Ovary (tissue), 7 donors: ENCODE measurements at regions not wholly inside any gene's neighbourhood (a gene's known extent, or its start where the extent isn't known, plus 50 kb on each side); places are given as distances from the start of the nearest gene placed in this dataset.

Experiments used
- DNase-seq, 5 donors: peaks; one replicate each; pipeline ENCODE4 v3.0.0-alpha.2; 2019 to 2020
- H3K27ac ChIP-seq, 2 donors: fragments of 200-600 bp; one replicate each; pipeline versions ENCODE4 v1.5.1 to v1.8.0; 2019 to 2022
- H3K27me3 ChIP-seq: fragments of 200-600 bp; one replicate; pipeline ENCODE4 v1.8.0; 2022
- H3K36me3 ChIP-seq: fragments of 200-600 bp; sonication (generic); one replicate; pipeline ENCODE4 v1.5.1; 2019
- H3K4me1 ChIP-seq: one replicate; pipeline ENCODE4 v1.8.1; 2013; ENCODE audit warnings: mild to moderate bottlenecking, moderate library complexity; ENCODE audit not compliant: insufficient read depth
- H3K4me3 ChIP-seq: fragments of 200-600 bp; sonication (generic); one replicate; pipeline ENCODE4 v1.5.1; 2017
- H3K9me3 ChIP-seq, 2 donors: fragments of 200-600 bp in 1 of 2; sonication (generic) in 1 of 2; one replicate each; pipeline versions ENCODE4 v1.5.1 to v1.8.1; 2013 to 2019; ENCODE audit warnings: mild to moderate bottlenecking in 1 of 2, moderate library complexity in 1 of 2
- EP300 ChIP-seq: sonication (generic); formaldehyde crosslinking; IDR thresholded peaks from one replicate; pipeline ENCODE4 v1.6.1; 2017; ENCODE audit warnings: antibody characterized with exemption
- POLR2A ChIP-seq: fragments of 450-650 bp; IDR thresholded peaks from one replicate; pipeline ENCODE4 v1.6.1; 2017; ENCODE audit warnings: antibody characterized with exemption, mild to moderate bottlenecking, moderate library complexity
- WGBS, 3 donors: extraction: QIAGEN DNeasy Blood & Tissue Kit in 1 of 3; methylation state at CpG; one replicate each; pipeline versions ENCODE4 v1.1.5 to v1.1.7; 2013 to 2017; 5-methylcytosine and 5-hydroxymethylcytosine counted together
- intact Hi-C, 4 donors: fragments of 100-400 bp; cut with DNase I; formaldehyde crosslinking; loops; one replicate each; pipeline versions ENCODE4 v1.11.0 to v1.15.1; 2022 to 2023
- TF ChIP-seq, protein P1 (sequence below), 3 donors: fragments of 450-650 bp in 2 of 3; fragments of 200-600 bp in 1 of 3; IDR thresholded peaks; one replicate each; pipeline versions ENCODE4 v1.5.1 to v1.8.0; 2016 to 2022; ENCODE audit warnings: antibody characterized with exemption in 3 of 3, mild to moderate bottlenecking in 1 of 3
- donor health status: DM: no; HTN: no; CAD: no; lungs with moderate emphysema.
- donor health status: DM: no; HTN: no; CAD: no.
- donor health status: Bipolar disorder and iron deficiency.
- donor health status: DM: no; HTN: no; CAD: no.
- donor health status: DM: yes; HTN: yes; CAD: no.

DNA sequence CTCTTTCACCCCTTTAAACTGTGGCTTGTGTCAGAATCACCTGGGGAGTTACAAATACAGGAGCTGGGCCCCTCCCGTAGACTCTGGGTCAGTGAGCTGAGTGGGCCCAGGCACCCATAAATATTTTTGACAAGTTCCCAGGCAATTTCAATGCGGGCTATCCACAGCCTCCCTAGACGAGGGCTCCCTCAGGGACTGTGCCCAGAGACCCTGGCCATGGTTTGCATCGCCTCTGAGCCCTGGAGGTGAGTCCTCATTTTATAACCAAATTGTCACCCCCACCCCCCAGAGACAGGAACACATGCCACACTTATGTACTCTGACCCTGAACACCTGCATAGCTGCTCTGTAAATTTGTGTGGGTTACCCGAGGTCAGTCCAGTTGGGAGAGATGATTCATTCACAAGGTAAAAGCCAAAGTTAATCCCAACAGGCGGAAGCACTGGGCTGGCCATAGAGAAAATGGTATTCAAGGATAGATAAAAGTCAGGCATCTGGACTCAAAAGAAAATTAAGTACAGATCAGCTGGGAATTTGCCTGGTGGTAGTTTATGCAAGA is 146.5 kb upstream of the SLC6A11 start:
- Histone ChIP-seq H3K4me3 (no peak overlapping the region), H3K9me3 (no peaks in the 10 kb centered on the region), H3K4me1 (no peaks in the 10 kb centered on the region), H3K36me3 (no peaks in the 10 kb centered on the region), H3K27me3 (no peaks in the 10 kb centered on the region), H3K27ac (no peak overlapping the region)
- TF ChIP-seq, protein P1, sequence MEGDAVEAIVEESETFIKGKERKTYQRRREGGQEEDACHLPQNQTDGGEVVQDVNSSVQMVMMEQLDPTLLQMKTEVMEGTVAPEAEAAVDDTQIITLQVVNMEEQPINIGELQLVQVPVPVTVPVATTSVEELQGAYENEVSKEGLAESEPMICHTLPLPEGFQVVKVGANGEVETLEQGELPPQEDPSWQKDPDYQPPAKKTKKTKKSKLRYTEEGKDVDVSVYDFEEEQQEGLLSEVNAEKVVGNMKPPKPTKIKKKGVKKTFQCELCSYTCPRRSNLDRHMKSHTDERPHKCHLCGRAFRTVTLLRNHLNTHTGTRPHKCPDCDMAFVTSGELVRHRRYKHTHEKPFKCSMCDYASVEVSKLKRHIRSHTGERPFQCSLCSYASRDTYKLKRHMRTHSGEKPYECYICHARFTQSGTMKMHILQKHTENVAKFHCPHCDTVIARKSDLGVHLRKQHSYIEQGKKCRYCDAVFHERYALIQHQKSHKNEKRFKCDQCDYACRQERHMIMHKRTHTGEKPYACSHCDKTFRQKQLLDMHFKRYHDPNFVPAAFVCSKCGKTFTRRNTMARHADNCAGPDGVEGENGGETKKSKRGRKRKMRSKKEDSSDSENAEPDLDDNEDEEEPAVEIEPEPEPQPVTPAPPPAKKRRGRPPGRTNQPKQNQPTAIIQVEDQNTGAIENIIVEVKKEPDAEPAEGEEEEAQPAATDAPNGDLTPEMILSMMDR (IDR thresholded peaks at IDR 0.05) = no peak
- TF ChIP-seq POLR2A = no peak
- WGBS, 3 donors = 40% methylated on average over 6 of the region's 6 CpGs
- DNase-seq = no peak
- intact Hi-C loops = no loop called here

DNA sequence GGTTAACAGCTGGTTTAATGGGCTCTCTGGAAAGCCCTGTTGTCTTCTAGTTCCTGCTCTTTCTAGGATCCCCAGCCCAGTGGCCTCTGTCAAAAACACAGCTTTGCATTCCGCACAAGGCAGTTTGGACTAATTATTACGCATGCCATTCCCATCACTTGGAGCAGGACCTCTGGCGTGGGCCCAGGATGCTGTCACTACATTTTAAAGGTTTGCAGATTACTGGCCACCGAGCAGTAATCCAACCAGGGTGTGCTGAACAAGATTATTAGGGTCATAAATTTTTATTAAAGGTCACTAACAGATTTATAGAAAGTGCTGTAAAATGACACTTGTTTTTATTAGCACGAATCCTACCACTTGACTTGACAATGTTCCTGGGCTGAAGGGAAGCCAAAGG is 143.6 kb upstream of the SLC6A11 start:
- no peak for DNase-seq
- Histone ChIP-seq H3K36me3 (no peaks in the 10 kb centered on the region), H3K27me3 (no peaks in the 10 kb centered on the region), H3K4me1 (no peaks in the 10 kb centered on the region), H3K9me3 (no peaks in the 10 kb centered on the region), H3K4me3 (no peak overlapping the region), H3K27ac (no peak overlapping the region)
- TF ChIP-seq POLR2A (no peak), EP300 (no peak)
- TF ChIP-seq, protein P1 (IDR thresholded peaks at IDR 0.05) = no peak
- 8 to 10% (median 8%) methylated on average over 5 of the region's 5 CpGs for WGBS, 3 donors
- intact Hi-C loops = no loop called here

DNA sequence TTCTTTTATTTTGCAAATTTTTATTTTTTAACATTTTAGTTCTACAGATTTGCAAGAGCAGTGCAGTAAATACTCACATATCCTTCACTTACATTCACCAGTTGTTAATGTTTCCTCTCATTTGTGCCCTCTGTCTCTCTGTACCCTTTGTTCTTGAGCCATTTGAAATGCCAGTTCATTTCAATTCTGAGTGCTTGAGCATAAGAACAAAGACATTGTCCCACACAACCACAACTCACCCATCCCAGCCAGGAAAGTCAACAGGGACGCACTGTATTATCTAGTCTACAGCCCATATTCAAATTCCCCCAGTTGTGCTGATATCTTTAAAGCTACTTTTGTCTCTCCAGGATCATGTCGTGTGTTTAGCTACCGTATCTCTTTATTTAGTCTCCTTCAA is 141.4 kb upstream of the SLC6A11 start:
- intact Hi-C loops = no loop called here
- no peaks in the 10 kb centered on the region for H3K36me3 ChIP-seq
- no peak overlapping the region for H3K27ac ChIP-seq
- WGBS, 3 donors = 58 to 70% (median 68%) methylated on average over 3 of the region's 3 CpGs
- H3K27me3 ChIP-seq = no peaks in the 10 kb centered on the region
- no peaks in the 10 kb centered on the region for H3K4me1 ChIP-seq
- no peak overlapping the region for H3K4me3 ChIP-seq
- H3K9me3 ChIP-seq = no peaks in the 10 kb centered on the region
- TF ChIP-seq EP300 = no peak
- no peak for TF ChIP-seq POLR2A
- TF ChIP-seq, protein P1 (IDR thresholded peaks at IDR 0.05) = no peak
- DNase-seq = no peak

DNA sequence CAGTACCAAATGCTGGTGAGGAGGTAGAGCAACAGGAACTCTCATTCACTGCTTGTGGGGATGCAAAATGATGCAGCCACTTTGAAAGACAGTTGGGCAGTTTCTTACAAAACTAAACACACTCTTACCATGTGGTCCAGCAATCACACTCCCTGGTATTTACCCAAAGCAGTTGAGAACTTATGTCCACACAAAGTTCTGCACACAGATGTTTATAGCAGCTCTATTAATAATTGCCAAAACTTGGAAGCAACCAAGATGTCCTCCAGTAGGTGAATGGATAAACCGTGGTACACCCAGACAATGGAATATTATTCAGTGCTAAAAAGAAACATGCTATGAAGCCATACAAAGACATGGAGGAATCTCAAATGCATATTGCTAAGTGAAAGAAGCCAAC is 139.1 kb upstream of the SLC6A11 start:
- no peak overlapping the region for H3K4me3 ChIP-seq
- no peaks in the 10 kb centered on the region for H3K4me1 ChIP-seq
- TF ChIP-seq EP300 = no peak
- no peak for DNase-seq
- 85 to 92% (median 89%) methylated on average over 1 of the region's 1 CpG for WGBS, 3 donors
- no peak overlapping the region for H3K27ac ChIP-seq
- H3K9me3 ChIP-seq = no peaks in the 10 kb centered on the region
- H3K27me3 ChIP-seq = no peaks in the 10 kb centered on the region
- no peaks in the 10 kb centered on the region for H3K36me3 ChIP-seq
- intact Hi-C loops = no loop called here

DNA sequence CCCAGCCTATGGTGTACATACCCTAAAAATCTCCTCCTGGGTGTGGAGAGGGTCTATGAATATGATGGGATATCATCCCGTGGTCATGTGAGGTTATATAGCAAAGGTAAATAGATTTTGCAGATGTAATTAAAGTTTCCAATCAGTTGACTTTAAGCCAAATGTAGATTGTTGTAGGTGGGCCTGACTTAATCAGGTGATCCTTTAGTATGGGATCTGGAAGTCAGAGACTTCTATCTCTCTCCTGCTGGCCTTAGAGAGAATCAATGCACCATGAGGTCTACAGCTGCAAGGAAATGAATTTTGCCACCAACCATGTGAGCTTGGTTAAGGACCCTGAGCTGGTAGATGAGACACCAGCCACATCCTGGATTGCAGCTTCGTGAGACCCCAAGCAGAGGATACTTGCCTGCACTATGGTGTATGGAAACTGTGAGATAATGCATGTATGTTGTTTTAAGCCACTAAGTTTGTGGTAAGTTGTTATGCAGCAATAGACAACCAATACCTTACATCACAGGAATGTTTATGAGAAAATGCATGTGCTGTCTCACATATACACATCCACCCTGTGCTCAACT is 137.1 kb upstream of the SLC6A11 start:
- DNase-seq = no peak
- no peaks in the 10 kb centered on the region for H3K9me3 ChIP-seq
- H3K4me1 ChIP-seq = no peaks in the 10 kb centered on the region
- TF ChIP-seq, protein P1 (IDR thresholded peaks at IDR 0.05) = no peak
- TF ChIP-seq POLR2A (no peak), EP300 (no peak)
- no peak overlapping the region for H3K27ac ChIP-seq
- H3K4me3 ChIP-seq = no peak overlapping the region
- H3K27me3 ChIP-seq = no peaks in the 10 kb centered on the region
- 53 to 73% (median 56%) methylated on average over 2 of the region's 2 CpGs for WGBS, 3 donors
- no peaks in the 10 kb centered on the region for H3K36me3 ChIP-seq
- intact Hi-C loops = no loop called here
